Progenitor cell of endocrine pancreas (in vitro differentiated cells): ENCODE measurements at regions not wholly inside any gene's neighbourhood (a gene's known extent, or its start where the extent isn't known, plus 50 kb on each side); places are given as distances from the start of the nearest gene placed in this dataset.

Experiments used
- DNase-seq: peaks from one replicate; pipeline ENCODE4 v3.0.0; 2021; ENCODE audit warnings: low spot score; ENCODE audit not compliant: unreplicated experiment
- H3K27ac Mint-ChIP-seq: 2 replicates; pipeline ENCODE4 v1.8.0; 2021; ENCODE audit warnings: mild to moderate bottlenecking, moderate library complexity, mixed read lengths
- H3K27me3 Mint-ChIP-seq: 2 replicates; pipeline ENCODE4 v1.8.0; 2021; ENCODE audit warnings: mixed read lengths
- H3K36me3 Mint-ChIP-seq: 2 replicates; pipeline ENCODE4 v1.8.0; 2022; ENCODE audit warnings: mixed read lengths; ENCODE audit not compliant: insufficient read depth
- H3K4me1 Mint-ChIP-seq: 2 replicates; pipeline ENCODE4 v1.8.0; 2021; ENCODE audit warnings: low read depth, mixed read lengths
- H3K4me3 Mint-ChIP-seq: 2 replicates; pipeline ENCODE4 v1.8.0; 2021; ENCODE audit warnings: low read depth, mild to moderate bottlenecking, moderate library complexity, mixed read lengths
- H3K9me3 Mint-ChIP-seq: 2 replicates; pipeline ENCODE4 v1.8.0; 2021; ENCODE audit warnings: low read depth, mixed read lengths
- TF ChIP-seq, protein P1 (sequence below): fragments of 200-600 bp; sonication (generic); IDR thresholded peaks from one replicate; pipeline ENCODE4 v1.5.0; 2021; ENCODE audit warnings: antibody characterized with exemption, mild to moderate bottlenecking; ENCODE audit not compliant: unreplicated experiment

DNA sequence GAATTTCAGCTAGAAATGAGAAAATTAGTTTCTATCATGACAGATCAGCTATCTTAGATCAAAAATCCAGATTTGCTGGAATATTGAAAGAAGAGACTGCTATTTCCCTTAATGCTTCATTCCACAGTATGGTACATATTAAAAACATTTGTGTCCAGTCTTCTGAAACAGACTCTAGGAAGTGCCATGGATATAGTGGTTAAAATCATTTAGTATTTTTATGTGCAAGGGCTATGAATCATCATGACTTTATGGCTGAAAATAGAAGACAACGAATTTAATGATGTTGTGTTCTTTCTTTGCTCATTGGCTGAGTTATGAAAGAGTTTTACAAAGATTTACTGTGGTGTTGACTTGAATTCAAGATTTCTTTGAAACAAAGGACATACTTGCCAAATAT lies 146.6 kb downstream of the ANKRD60 start:
- Mint-ChIP-seq H3K27ac (no peak overlapping the region), H3K4me1 (peaks cover 1% of the 10 kb centered on the region), H3K36me3 (no peaks in the 10 kb centered on the region), H3K9me3 (no peaks in the 10 kb centered on the region), H3K27me3 (peaks cover 3% of the 10 kb centered on the region), H3K4me3 (no peak overlapping the region)
- TF ChIP-seq, protein P1, sequence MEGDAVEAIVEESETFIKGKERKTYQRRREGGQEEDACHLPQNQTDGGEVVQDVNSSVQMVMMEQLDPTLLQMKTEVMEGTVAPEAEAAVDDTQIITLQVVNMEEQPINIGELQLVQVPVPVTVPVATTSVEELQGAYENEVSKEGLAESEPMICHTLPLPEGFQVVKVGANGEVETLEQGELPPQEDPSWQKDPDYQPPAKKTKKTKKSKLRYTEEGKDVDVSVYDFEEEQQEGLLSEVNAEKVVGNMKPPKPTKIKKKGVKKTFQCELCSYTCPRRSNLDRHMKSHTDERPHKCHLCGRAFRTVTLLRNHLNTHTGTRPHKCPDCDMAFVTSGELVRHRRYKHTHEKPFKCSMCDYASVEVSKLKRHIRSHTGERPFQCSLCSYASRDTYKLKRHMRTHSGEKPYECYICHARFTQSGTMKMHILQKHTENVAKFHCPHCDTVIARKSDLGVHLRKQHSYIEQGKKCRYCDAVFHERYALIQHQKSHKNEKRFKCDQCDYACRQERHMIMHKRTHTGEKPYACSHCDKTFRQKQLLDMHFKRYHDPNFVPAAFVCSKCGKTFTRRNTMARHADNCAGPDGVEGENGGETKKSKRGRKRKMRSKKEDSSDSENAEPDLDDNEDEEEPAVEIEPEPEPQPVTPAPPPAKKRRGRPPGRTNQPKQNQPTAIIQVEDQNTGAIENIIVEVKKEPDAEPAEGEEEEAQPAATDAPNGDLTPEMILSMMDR: no peak
- DNase-seq: no peak

DNA sequence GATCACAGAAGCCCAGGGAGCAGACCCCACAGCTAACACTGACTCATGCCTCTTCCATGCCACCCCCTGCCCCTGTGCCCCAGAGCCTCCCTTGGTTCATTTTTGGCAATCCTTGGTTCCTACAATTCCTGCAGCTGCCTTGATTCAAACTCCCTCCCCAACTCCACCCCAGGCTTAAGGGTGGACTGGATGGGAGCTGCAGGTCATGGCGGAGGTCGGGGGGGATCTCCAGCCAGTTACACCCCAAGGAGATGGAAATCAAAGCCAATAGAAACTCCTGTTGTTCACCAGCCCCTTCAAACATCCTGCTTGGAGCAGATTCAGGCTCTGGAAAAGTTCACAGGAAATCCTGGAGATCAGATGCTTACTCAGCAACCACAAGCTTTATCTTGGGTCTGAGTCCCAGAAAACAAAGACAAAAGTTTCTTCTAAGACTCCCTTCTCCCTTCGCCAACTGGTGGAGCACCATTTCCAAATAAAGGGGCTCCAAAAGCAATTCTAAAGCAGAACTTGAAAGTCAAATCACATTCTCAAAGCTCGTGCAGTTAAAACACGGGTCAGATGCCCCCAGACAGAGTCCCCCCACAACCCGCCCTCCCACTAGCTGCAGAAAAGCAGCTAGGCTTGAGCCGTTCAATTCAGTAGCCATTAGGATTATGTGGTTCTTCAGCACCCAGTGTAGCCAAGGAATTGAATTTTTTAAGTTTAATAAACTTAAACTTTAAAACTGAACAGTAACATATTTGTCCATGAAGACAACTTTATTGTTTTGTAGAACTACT lies 149.5 kb downstream of the ANKRD60 start:
- H3K4me1 Mint-ChIP-seq: no peaks in the 10 kb centered on the region
- DNase-seq: no peak
- no peaks in the 10 kb centered on the region for H3K9me3 Mint-ChIP-seq
- H3K4me3 Mint-ChIP-seq: no peak overlapping the region
- peaks cover 16% of the 10 kb centered on the region for H3K27me3 Mint-ChIP-seq
- no peak overlapping the region for H3K27ac Mint-ChIP-seq
- H3K36me3 Mint-ChIP-seq: no peaks in the 10 kb centered on the region
- TF ChIP-seq, protein P1: no peak

DNA sequence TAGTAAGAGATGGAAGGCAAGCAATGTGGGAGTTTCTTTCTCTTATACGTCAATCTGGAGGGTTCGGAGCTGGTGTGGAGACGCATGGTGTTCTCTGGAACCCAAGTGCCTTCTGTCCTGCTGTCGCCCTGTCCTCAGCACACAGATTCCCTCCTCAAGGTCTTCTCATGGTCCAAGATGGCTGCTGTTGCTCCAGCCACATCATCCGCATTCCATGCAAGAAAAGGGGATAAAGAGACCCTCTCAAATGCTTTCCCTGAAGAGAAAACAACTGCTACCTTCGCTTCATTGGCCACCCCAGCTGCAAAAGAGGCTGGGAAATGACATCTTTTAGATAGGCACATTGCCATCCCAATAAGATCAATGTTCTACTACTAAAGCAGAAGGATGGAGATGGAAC lies 151.2 kb downstream of the ANKRD60 start:
- no peak overlapping the region for H3K27ac Mint-ChIP-seq
- DNase-seq: no peak
- no peaks in the 10 kb centered on the region for H3K4me1 Mint-ChIP-seq
- H3K27me3 Mint-ChIP-seq: peaks cover 20% of the 10 kb centered on the region
- H3K4me3 Mint-ChIP-seq: no peak overlapping the region
- TF ChIP-seq, protein P1: no peak
- no peaks in the 10 kb centered on the region for H3K9me3 Mint-ChIP-seq
- H3K36me3 Mint-ChIP-seq: no peaks in the 10 kb centered on the region

DNA sequence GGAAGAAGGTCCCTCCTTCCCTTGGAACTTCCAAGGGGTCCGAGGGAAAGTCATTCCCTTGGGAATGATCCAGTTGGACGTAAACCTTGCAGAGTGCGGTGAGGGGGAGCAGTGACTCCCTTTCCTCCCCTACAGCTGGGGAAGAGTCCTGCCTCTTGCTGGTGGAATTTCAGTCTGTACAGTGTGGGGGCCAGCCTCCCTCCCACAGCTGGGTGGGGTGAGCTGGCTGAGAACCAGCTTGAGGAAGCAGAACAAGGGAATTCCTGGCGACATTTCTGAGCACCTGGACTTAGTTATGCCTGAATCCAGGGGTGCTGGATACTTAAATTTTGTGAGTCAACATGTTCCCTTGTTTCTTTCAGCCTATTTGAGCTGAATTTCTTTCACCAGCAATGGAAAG lies 152.0 kb downstream of the ANKRD60 start:
- H3K27ac Mint-ChIP-seq: no peak overlapping the region
- H3K36me3 Mint-ChIP-seq: no peaks in the 10 kb centered on the region
- H3K27me3 Mint-ChIP-seq: peaks cover 23% of the 10 kb centered on the region
- TF ChIP-seq, protein P1: no peak
- no peak for DNase-seq
- H3K4me1 Mint-ChIP-seq: no peaks in the 10 kb centered on the region
- no peaks in the 10 kb centered on the region for H3K9me3 Mint-ChIP-seq
- H3K4me3 Mint-ChIP-seq: no peak overlapping the region

DNA sequence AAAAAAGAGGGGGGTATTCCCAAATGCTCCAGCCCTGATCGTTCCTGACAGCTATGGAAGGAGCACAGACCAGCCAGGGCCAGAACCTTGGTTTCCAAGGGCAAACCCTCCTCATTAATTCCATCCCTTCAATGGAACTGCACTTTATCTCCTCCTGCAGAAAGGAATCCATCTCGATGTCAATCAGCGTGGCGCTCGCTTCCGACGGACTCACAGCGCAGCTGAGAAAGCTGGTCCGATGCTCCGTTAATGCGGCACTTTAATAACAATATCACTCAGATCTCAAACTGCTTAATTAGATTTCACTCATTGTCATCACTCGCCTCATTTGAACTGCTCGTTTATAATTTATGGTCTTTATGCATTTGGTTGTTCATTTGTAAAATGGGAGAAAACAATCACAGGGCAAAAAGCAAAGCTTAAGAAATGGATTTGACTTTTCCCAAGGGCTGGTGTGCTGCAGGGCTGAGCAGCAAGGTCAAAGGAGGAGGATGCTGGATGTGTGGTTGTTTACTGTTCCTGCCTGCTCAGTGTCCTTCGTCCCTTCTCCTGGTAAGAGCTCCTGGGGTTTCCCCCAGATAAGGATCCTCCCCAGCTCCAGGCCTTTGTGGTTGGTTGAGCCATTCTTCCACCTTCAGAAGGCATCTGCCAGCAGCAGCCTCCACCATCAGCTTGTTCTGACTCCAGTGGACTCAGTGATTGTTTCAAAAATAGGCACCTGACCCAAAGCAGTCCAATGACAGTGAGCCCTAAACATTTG lies 152.7 kb downstream of the ANKRD60 start:
- H3K4me3 Mint-ChIP-seq: no peak overlapping the region
- no peaks in the 10 kb centered on the region for H3K36me3 Mint-ChIP-seq
- no peak for DNase-seq
- no peaks in the 10 kb centered on the region for H3K9me3 Mint-ChIP-seq
- TF ChIP-seq, protein P1: no peak
- no peaks in the 10 kb centered on the region for H3K4me1 Mint-ChIP-seq
- H3K27ac Mint-ChIP-seq: no peak overlapping the region
- peaks cover 27% of the 10 kb centered on the region for H3K27me3 Mint-ChIP-seq
